HG03097 (cell line): ENCODE measurements at regions not wholly inside any gene's neighbourhood (a gene's known extent, or its start where the extent isn't known, plus 50 kb on each side); places are given as distances from the start of the nearest gene placed in this dataset.
"Not testable (repeated sequence)": the region's sequence is repeated elsewhere in the genome, so short reads cannot be mapped to it uniquely, and the experiment has no call there.

Experiments used
- ATAC-seq: cut with Tn5 transposase; IDR thresholded peaks from one replicate; pipeline ENCODE4 v1.9.1; 2021; ENCODE audit not compliant: unreplicated experiment, low FRiP score

DNA sequence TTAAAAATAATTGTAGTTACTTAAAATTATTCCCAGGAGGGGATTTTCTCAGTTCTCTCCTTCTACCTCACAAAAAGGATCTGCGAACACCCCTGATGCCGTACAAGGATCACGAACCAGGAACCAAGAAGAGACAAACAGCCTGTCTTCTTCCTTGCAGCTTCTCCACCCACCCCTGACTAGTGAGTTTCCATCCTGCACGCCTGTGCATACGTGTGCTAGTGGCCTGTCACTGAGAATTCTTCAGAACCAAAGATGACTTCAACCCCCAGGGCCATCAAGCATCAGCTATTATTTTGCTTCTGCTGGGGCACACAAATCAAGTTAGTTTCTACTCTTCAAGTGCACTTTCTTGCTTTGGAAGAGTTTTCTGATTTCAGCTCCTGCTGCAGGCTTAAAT is 175.5 kb upstream of the KLF6 start:
- ATAC-seq = no peak

DNA sequence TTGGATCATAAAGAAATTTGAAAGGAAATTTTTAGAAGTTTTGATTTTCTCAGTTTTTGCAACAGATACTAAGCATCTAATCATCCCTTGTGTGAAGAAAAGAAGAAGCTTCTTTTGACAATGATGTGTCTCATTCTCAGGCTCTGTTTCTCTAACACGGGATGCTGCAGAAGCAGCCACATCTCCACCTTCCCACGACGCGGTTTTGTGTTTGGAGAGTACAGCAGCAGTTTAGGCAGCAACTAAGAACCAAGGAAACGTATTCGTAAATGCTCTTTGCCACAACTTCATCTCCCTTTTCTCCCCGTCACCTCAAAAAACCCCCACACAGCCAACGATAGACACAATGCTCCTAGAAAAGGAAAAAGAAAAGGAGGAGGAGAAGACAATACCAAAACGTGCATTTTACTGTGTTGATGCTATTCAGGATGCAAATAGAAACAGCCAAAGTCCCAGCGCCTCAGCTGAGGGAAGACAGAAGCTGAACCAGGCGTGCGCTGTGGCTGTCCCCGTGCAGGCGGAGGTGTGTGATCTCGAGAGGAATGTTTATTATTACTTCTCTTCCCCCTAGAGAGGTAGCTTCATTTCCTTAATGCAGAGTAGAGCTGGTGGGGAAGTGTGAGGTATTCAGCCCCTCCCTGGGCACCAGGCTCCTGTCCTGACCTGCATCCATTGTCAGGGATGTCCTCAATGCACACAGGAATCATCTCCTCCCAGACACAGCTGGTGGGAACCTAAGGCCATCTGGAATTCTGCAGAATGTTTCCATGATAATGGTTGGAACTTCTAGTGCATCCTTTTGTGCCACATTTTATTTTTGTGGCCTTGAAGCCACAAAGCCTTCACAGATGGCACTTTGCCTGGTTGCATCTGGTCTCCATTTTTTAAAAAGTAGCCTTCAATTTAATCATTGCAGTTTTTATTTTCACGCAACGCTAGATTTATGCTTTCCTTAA is 174.6 kb upstream of the KLF6 start:
- ATAC-seq = no peak

- ATAC-seq = no peak
Measured at GRCh38 chr10:3958472-3958996, 173.5 kb upstream of the KLF6 start.

DNA sequence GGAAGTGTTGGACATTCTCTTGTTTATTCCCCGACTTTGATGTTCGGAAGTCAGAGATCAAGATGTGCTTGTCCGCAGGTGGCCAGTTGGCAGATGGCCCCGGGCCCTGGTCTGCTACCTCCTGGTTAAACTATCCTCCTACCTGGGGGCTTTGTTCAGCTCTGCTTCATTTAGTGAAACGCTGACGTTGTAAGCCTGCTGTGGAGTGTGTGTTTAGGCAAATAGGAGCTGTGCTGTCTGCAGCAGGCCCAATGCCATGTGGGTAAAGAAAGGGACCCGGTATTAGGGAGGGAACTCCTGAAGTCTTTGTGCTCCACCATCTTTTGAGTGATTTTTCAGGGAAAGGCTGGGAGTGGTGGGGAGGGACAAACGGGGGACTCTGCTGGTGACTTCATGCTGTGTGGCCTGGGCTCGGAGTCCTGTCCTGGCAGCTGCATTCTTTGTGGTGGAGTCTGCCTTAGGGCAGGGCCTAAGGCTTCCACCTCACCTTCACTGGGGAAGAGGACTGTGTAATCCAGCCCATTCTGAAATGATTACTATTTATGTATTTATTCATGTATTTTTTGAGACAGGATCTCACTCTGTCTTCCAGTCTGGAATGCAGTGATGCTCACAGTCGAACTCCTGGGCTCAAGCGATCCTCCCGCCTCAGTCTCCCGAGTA is 171.1 kb upstream of the KLF6 start:
- ATAC-seq = no peak

- ATAC-seq = no peak
Measured at GRCh38 chr10:3955493-3955892, 170.5 kb upstream of the KLF6 start.

DNA sequence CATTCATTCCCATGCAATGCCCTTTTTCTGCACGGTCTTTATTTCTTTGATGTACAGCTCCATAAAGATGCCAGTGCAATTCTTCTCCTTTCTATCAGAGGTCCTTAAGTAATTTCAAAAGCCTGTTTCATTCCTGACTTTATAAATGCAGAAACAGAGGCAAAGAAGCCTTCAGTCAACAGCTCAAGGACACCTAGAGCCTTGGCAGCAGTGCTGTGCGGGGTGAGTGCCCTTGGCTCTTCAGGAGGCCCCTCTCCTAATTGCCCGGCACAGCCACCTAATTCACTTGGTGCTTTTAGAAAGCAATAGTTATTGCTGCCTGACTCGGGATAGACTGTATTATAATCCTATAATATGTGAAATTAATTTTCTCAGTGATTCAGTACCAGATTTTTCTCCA is 169.6 kb upstream of the KLF6 start:
- no peak for ATAC-seq

GRCh38 chr10:3954007-3954406 is 169.0 kb upstream of the KLF6 start:
- not testable (repeated sequence) for ATAC-seq

DNA sequence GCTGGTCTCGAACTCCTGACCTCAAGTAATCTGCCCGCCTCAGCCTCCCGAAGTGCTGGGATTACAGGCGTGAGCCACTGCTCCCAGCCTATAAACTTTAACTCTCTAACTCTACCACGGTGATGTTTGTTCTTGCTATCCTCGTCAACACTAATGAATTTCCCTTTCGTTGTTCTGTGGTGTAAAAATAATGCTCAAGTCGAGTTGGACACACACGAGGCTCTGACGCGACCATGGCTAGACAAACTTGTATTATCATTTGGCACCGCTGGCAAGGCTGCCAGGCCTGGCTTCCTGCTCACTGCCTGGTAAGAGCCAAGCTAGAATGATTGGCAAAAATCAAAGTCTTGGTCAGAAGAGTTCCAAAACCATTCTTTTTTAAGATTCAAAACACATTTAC is 167.0 kb upstream of the KLF6 start:
- no peak for ATAC-seq

- ATAC-seq = no peak
Measured at GRCh38 chr10:3950676-3951275, 165.8 kb upstream of the KLF6 start.

GRCh38 chr10:3949711-3950110 is 164.7 kb upstream of the KLF6 start:
- ATAC-seq = no peak

GRCh38 chr10:3948843-3949242 is 163.8 kb upstream of the KLF6 start:
- no peak for ATAC-seq

- no peak for ATAC-seq
Measured at GRCh38 chr10:3946234-3947229, 161.5 kb upstream of the KLF6 start.

- ATAC-seq = no peak
Measured at GRCh38 chr10:3945026-3945425, 160.0 kb upstream of the KLF6 start.

DNA sequence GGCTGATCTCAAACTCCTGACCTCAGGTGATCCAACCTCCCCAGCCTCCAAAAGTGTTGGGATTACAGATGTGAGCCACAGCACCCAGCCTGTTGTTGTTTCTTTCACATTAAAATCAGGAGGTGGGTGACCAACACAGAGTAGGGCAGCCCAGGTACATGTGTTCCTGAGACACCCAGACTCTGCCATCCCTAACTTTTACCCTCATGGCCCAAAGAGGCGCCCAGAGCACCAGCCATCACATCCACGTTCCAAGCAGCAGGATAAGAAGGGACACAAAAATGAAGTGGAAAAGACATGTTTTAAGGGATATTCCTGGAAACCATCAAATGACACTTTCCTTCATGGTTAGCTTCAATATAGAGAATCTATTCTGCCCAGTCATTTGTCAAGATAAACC is 159.6 kb upstream of the KLF6 start:
- no peak for ATAC-seq

- ATAC-seq = no peak
Measured at GRCh38 chr10:3943695-3944257, 158.8 kb upstream of the KLF6 start.

GRCh38 chr10:3942937-3943489 is 158.0 kb upstream of the KLF6 start:
- ATAC-seq = no peak

DNA sequence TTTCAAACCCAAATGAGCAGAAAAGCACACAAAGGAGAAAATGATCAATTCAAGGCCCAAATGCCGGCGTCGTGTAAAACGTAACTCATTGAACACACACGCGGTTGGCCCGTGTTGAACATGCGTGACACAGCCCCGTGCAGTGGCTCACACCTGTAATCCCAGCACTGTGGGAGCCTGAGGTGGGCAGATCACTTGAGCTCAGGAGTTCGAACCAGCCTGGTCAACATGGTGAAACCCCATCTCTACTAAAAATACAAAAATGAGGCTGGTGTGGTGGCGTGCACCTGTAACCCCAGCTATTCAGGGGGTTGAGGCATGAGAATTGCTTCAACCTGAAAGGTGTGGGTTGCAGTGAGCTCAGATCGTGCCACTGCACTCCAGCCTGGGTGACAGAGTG is 156.7 kb upstream of the KLF6 start:
- ATAC-seq = no peak

DNA sequence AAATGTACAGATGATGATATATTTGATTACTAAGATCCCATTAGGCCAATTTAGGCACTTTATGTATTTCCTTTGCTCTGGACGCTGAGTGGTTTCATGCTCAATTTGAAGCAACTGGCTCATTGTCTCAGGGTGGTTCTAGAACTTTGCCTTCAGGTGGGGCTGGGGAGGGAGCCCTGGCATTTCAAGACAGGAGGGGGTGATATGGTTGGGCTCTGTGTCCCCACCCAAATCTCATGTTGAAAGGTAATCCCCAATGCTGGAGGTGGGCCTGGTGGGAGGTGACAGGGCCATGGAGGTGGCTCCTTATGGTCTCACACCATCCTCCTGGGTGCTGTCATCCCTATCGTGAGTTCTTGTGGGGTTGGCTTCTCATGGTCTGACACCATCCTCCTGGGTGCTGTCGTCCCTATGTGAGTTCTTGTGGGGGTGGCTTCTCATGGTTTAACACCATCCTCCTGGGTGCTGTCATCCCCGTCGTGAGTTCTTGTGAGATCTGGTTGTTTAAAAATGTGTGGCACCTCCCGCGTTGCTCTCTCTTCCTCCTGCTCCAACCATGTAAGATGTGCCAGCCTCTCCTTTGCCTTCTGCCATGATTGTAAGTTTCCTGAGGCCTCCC is 151.5 kb upstream of the KLF6 start:
- no peak for ATAC-seq

DNA sequence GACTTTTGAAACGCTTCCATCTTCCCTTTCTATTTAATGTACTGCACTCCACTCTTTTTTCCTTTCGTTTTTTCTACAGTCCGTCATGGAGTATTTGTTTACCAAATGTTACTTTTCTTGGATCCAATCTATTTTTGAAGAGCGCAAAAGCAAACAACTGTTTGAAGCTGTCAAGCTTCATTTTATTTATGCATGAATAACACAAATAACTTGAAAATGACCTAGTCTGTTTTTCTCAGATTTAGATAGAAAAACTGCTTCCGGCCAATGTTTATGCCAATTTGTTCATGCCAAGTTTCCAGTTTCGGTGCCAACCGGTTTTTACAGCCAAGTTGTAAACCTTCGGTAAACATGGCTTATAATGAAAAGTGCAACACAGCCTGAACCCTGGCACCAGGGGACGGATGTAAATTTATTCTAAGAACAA is 150.9 kb upstream of the KLF6 start:
- no peak for ATAC-seq
